Fibroblast of pulmonary artery (primary cell): ENCODE measurements at regions not wholly inside any gene's neighbourhood (a gene's known extent, or its start where the extent isn't known, plus 50 kb on each side); places are given as distances from the start of the nearest gene placed in this dataset.
"Not testable (repeated sequence)": the region's sequence is repeated elsewhere in the genome, so short reads cannot be mapped to it uniquely, and the experiment has no call there.

Experiments used
- DNase-seq: peaks from one replicate; pipeline ENCODE4 v3.0.0-alpha.2; 2010; ENCODE audit warnings: low read depth
- H3K4me3 ChIP-seq: replicated peaks from 2 replicates; pipeline ENCODE4 v1.5.1; 2011; ENCODE audit warnings: low read depth, mild to moderate bottlenecking, control low read depth, low read length, moderate library complexity
- CTCF ChIP-seq: IDR thresholded peaks from 2 replicates; pipeline ENCODE4 v1.5.1; 2011; ENCODE audit warnings: mild to moderate bottlenecking, control low read depth, low read length, inconsistent platforms; ENCODE audit errors: missing control alignments

- TF ChIP-seq CTCF, result no peak
- no peak overlapping the region for H3K4me3 ChIP-seq
- no peak for DNase-seq
These were observed 58.0 kb upstream of the EFCAB3 start for GRCh38 chr17:62322313-62322712.

GRCh38 chr17:62321451-62321850 is 58.9 kb upstream of the EFCAB3 start:
- DNase-seq, result peak; percentile 42
- H3K4me3 ChIP-seq, result no peak overlapping the region
- no peak for TF ChIP-seq CTCF

- no peak overlapping the region for H3K4me3 ChIP-seq
- DNase-seq, result no peak
- TF ChIP-seq CTCF, result no peak
These were observed 60.5 kb upstream of the EFCAB3 start for GRCh38 chr17:62319846-62320245.

- DNase-seq, result peak; percentile 5
- no peak overlapping the region for H3K4me3 ChIP-seq
- TF ChIP-seq CTCF, result no peak
These were observed 71.0 kb upstream of the EFCAB3 start for GRCh38 chr17:62309396-62309795.

GRCh38 chr17:62307196-62307595 is 73.2 kb upstream of the EFCAB3 start:
- TF ChIP-seq CTCF, result no peak
- no peak for DNase-seq
- no peak overlapping the region for H3K4me3 ChIP-seq

GRCh38 chr17:62303476-62303875 is 76.9 kb upstream of the EFCAB3 start:
- no peak overlapping the region for H3K4me3 ChIP-seq
- no peak for DNase-seq
- TF ChIP-seq CTCF, result no peak

GRCh38 chr17:62300697-62301096 is 79.7 kb upstream of the EFCAB3 start:
- no peak overlapping the region for H3K4me3 ChIP-seq
- no peak for TF ChIP-seq CTCF
- DNase-seq, result no peak

- H3K4me3 ChIP-seq, DNase-seq: not testable (repeated sequence)
These were observed 105.1 kb upstream of the EFCAB3 start for GRCh38 chr17:62275290-62275689.

- not testable (repeated sequence) for DNase-seq, H3K4me3 ChIP-seq
These were observed 112.0 kb upstream of the EFCAB3 start for GRCh38 chr17:62268361-62268760.

GRCh38 chr17:62264974-62265373 is 115.4 kb upstream of the EFCAB3 start:
- DNase-seq, H3K4me3 ChIP-seq: not testable (repeated sequence)

- not testable (repeated sequence) for H3K4me3 ChIP-seq, DNase-seq
These were observed 124.6 kb upstream of the EFCAB3 start for GRCh38 chr17:62255791-62256190.
